Activated CD8-positive, alpha-beta T cell treated with anti-CD3 and anti-CD28 coated beads, Interleukin-2, amount 10 ng/mL, durations not matched to agents 7 days and 5 days (primary cell): ENCODE measurements at regions not wholly inside any gene's neighbourhood (a gene's known extent, or its start where the extent isn't known, plus 50 kb on each side); places are given as distances from the start of the nearest gene placed in this dataset.
"Not testable (repeated sequence)": the region's sequence is repeated elsewhere in the genome, so short reads cannot be mapped to it uniquely, and the experiment has no call there.

Experiments
- ATAC-seq: fragments of 150-1000 bp; cut with Tn5 transposase; one replicate; pipeline ENCODE4 v1.10.0; 2021; ENCODE audit warnings: moderate library complexity
- CTCF ChIA-PET: fragments of 350-600 bp; sonication (Branson Sonifier 250); formaldehyde crosslinking; loops from one replicate; lab custom pipeline; 2021; ENCODE audit warnings: antibody characterized with exemption; lab: Charles Lee
- POLR2A ChIA-PET: fragments of 350-600 bp; sonication (Branson Sonifier 250); formaldehyde crosslinking; loops from one replicate; lab custom pipeline; 2021; ENCODE audit warnings: antibody characterized with exemption; lab: Charles Lee
- DNase-seq: peaks from one replicate; pipeline ENCODE4 v3.0.0-alpha.2; 2020
- H3K27ac Mint-ChIP-seq: one replicate; pipeline ENCODE4 v1.8.0; 2021; ENCODE audit warnings: mild to moderate bottlenecking, mixed read lengths
- H3K27me3 Mint-ChIP-seq: one replicate; pipeline ENCODE4 v1.8.0; 2021; ENCODE audit warnings: low read depth, mixed read lengths
- H3K36me3 Mint-ChIP-seq: one replicate; pipeline ENCODE4 v1.8.0; 2021; ENCODE audit warnings: low read depth, mixed read lengths
- H3K4me1 Mint-ChIP-seq: one replicate; pipeline ENCODE4 v1.8.0; 2021; ENCODE audit warnings: low read depth, mixed read lengths
- H3K4me3 Mint-ChIP-seq: one replicate; pipeline ENCODE4 v1.8.0; 2021; ENCODE audit warnings: mild to moderate bottlenecking, mixed read lengths
- H3K9me3 Mint-ChIP-seq: one replicate; pipeline ENCODE4 v1.8.0; 2022; ENCODE audit warnings: mixed read lengths; ENCODE audit not compliant: insufficient read depth

GRCh38 chr3:194189243-194189791 lies 53.4 kb downstream of the HES1 start:
- DNase-seq (no peak), ATAC-seq (no peak)
- no peaks in the 10 kb centered on the region for H3K9me3 Mint-ChIP-seq
- ChIA-PET CTCF (no interaction called here), POLR2A (no interaction called here)
- no peak overlapping the region for H3K4me3 Mint-ChIP-seq
- H3K27me3 Mint-ChIP-seq: peaks cover 3% of the 10 kb centered on the region
- no peak overlapping the region for H3K27ac Mint-ChIP-seq
- peaks cover 13% of the 10 kb centered on the region for H3K4me1 Mint-ChIP-seq
- H3K36me3 Mint-ChIP-seq: no peaks in the 10 kb centered on the region

GRCh38 chr3:194191850-194192249 lies 55.9 kb downstream of the HES1 start:
- not testable (repeated sequence) for DNase-seq

GRCh38 chr3:194194051-194194756 lies 58.3 kb downstream of the HES1 start:
- Mint-ChIP-seq H3K27me3 (peaks cover 17% of the 10 kb centered on the region), H3K4me1 (peaks cover 22% of the 10 kb centered on the region), H3K36me3 (no peaks in the 10 kb centered on the region), H3K27ac (peak overlapping the region; percentile 66), H3K9me3 (no peaks in the 10 kb centered on the region), H3K4me3 (no peak overlapping the region)
- ATAC-seq: peak; percentile 64
- CTCF ChIA-PET: interaction anchor here (1.5 kb wide), 1 partner anchor 122 kb away, joined by 6 read pairs; no protein-coding TSS in a partner anchor
- POLR2A ChIA-PET: interaction anchor here (0.6 kb wide), 1 partner anchor 28 kb away, joined by 3 read pairs; no protein-coding TSS in a partner anchor
- peak; percentile 25 for DNase-seq

More at GRCh38 chr3:194191850-194192249, 55.9 kb downstream of the HES1 start:
- H3K9me3 Mint-ChIP-seq, POLR2A ChIA-PET, H3K36me3 Mint-ChIP-seq, H3K4me3 Mint-ChIP-seq, CTCF ChIA-PET, ATAC-seq, H3K27me3 Mint-ChIP-seq, H3K27ac Mint-ChIP-seq: not testable (repeated sequence)
- H3K4me1 Mint-ChIP-seq: peaks cover 25% of the 10 kb centered on the region

- no peaks in the 10 kb centered on the region for H3K9me3 Mint-ChIP-seq
- peaks cover 22% of the 10 kb centered on the region for H3K4me1 Mint-ChIP-seq
- ChIA-PET POLR2A (interaction anchor here (0.6 kb wide), 1 partner anchor 28 kb away, joined by 3 read pairs; no protein-coding TSS in a partner anchor), CTCF (interaction anchor here (1.5 kb wide), 1 partner anchor 121 kb away, joined by 6 read pairs; no protein-coding TSS in a partner anchor)
- ATAC-seq (no peak), DNase-seq (no peak)
- no peak overlapping the region for H3K4me3 Mint-ChIP-seq
- peak overlapping the region; percentile 66 for H3K27ac Mint-ChIP-seq
- no peaks in the 10 kb centered on the region for H3K36me3 Mint-ChIP-seq
- H3K27me3 Mint-ChIP-seq: peaks cover 17% of the 10 kb centered on the region
These were observed 58.8 kb downstream of the HES1 start for GRCh38 chr3:194194757-194195085.

GRCh38 chr3:194195611-194196010 lies 59.7 kb downstream of the HES1 start:
- peaks cover 20% of the 10 kb centered on the region for H3K27me3 Mint-ChIP-seq
- DNase-seq: no peak
- H3K27ac Mint-ChIP-seq: no peak overlapping the region
- no peaks in the 10 kb centered on the region for H3K9me3 Mint-ChIP-seq
- ChIA-PET POLR2A (no interaction called here), CTCF (no interaction called here)
- H3K4me1 Mint-ChIP-seq: peaks cover 22% of the 10 kb centered on the region
- H3K36me3 Mint-ChIP-seq: no peaks in the 10 kb centered on the region
- ATAC-seq: no peak
- H3K4me3 Mint-ChIP-seq: no peak overlapping the region

GRCh38 chr3:194196876-194197275 lies 60.9 kb downstream of the HES1 start:
- H3K9me3 Mint-ChIP-seq: no peaks in the 10 kb centered on the region
- no peak for ATAC-seq
- DNase-seq: no peak
- ChIA-PET CTCF (no interaction called here), POLR2A (no interaction called here)
- no peak overlapping the region for H3K27ac Mint-ChIP-seq
- no peak overlapping the region for H3K4me3 Mint-ChIP-seq
- H3K27me3 Mint-ChIP-seq: peaks cover 26% of the 10 kb centered on the region
- peaks cover 22% of the 10 kb centered on the region for H3K4me1 Mint-ChIP-seq
- no peaks in the 10 kb centered on the region for H3K36me3 Mint-ChIP-seq

GRCh38 chr3:194197396-194197960 lies 61.5 kb downstream of the HES1 start:
- ChIA-PET CTCF (no interaction called here), POLR2A (no interaction called here)
- H3K4me1 Mint-ChIP-seq: peaks cover 22% of the 10 kb centered on the region
- peaks cover 28% of the 10 kb centered on the region for H3K27me3 Mint-ChIP-seq
- no peak overlapping the region for H3K4me3 Mint-ChIP-seq
- DNase-seq (no peak), ATAC-seq (no peak)
- no peaks in the 10 kb centered on the region for H3K36me3 Mint-ChIP-seq
- no peak overlapping the region for H3K27ac Mint-ChIP-seq
- no peaks in the 10 kb centered on the region for H3K9me3 Mint-ChIP-seq

- Mint-ChIP-seq H3K9me3 (no peaks in the 10 kb centered on the region), H3K36me3 (no peaks in the 10 kb centered on the region), H3K27me3 (peaks cover 32% of the 10 kb centered on the region), H3K4me1 (peaks cover 22% of the 10 kb centered on the region), H3K27ac (no peak overlapping the region), H3K4me3 (no peak overlapping the region)
- ChIA-PET CTCF (no interaction called here), POLR2A (no interaction called here)
- ATAC-seq (no peak), DNase-seq (no peak)
These were observed 62.2 kb downstream of the HES1 start for GRCh38 chr3:194197981-194198695.

- peaks cover 38% of the 10 kb centered on the region for H3K27me3 Mint-ChIP-seq
- no peak overlapping the region for H3K27ac Mint-ChIP-seq
- POLR2A ChIA-PET: no interaction called here
These were observed 63.0 kb downstream of the HES1 start for GRCh38 chr3:194198938-194199337.

GRCh38 chr3:194200422-194201081 lies 64.6 kb downstream of the HES1 start:
- ChIA-PET POLR2A (no interaction called here), CTCF (interaction anchor here (1.4 kb wide), 1 partner anchor 115 kb away, joined by 3 read pairs; no protein-coding TSS in a partner anchor)
- Mint-ChIP-seq H3K9me3 (no peaks in the 10 kb centered on the region), H3K4me1 (peaks cover 9% of the 10 kb centered on the region), H3K27me3 (peaks cover 47% of the 10 kb centered on the region), H3K36me3 (no peaks in the 10 kb centered on the region), H3K27ac (no peak overlapping the region), H3K4me3 (no peak overlapping the region)
- DNase-seq (no peak), ATAC-seq (no peak)

More at GRCh38 chr3:194198938-194199337, 63.0 kb downstream of the HES1 start:
- ATAC-seq (no peak), DNase-seq (no peak)
- CTCF ChIA-PET: no interaction called here
- H3K4me3 Mint-ChIP-seq: no peak overlapping the region
- H3K4me1 Mint-ChIP-seq: peaks cover 23% of the 10 kb centered on the region
- H3K36me3 Mint-ChIP-seq: no peaks in the 10 kb centered on the region
- no peaks in the 10 kb centered on the region for H3K9me3 Mint-ChIP-seq

- H3K9me3 Mint-ChIP-seq: no peaks in the 10 kb centered on the region
- CTCF ChIA-PET: interaction anchor here (1.4 kb wide), 1 partner anchor 113 kb away, joined by 3 read pairs; no protein-coding TSS in a partner anchor
These were observed 66.2 kb downstream of the HES1 start for GRCh38 chr3:194201953-194202666.

More at GRCh38 chr3:194201953-194202666, 66.2 kb downstream of the HES1 start:
- Mint-ChIP-seq H3K4me3 (no peak overlapping the region), H3K36me3 (no peaks in the 10 kb centered on the region), H3K4me1 (peaks cover 7% of the 10 kb centered on the region), H3K27me3 (peaks cover 53% of the 10 kb centered on the region), H3K27ac (no peak overlapping the region)
- no peak for DNase-seq
- POLR2A ChIA-PET: no interaction called here
- ATAC-seq: no peak
